Stimulated activated CD4-positive, alpha-beta T cell treated with anti-CD3 and anti-CD28 coated beads, Interleukin-15, amount 100 ng/mL, for 24 hours (primary cell): ENCODE measurements at regions not wholly inside any gene's neighbourhood (a gene's known extent, or its start where the extent isn't known, plus 50 kb on each side); places are given as distances from the start of the nearest gene placed in this dataset.
"Not testable (repeated sequence)": the region's sequence is repeated elsewhere in the genome, so short reads cannot be mapped to it uniquely, and the experiment has no call there.

Source experiments
- DNase-seq: peaks from one replicate; pipeline ENCODE4 v3.0.0-alpha.2; 2020

- no peak for DNase-seq
Measured at GRCh38 chr4:129751646-129752045, 655.7 kb downstream of the C4orf33 start.

- DNase-seq = no peak
Measured at GRCh38 chr4:129783596-129783995, 687.6 kb downstream of the C4orf33 start.

- no peak for DNase-seq
Measured at GRCh38 chr4:129788486-129788885, 692.5 kb downstream of the C4orf33 start.

- DNase-seq = no peak
Measured at GRCh38 chr4:129804461-129804981, 708.6 kb downstream of the C4orf33 start.

- DNase-seq = no peak
Measured at GRCh38 chr4:129806986-129807385, 711.0 kb downstream of the C4orf33 start.

GRCh38 chr4:129808242-129808641, 712.3 kb downstream of the C4orf33 start:
- DNase-seq = no peak

GRCh38 chr4:129821073-129821472, 725.1 kb downstream of the C4orf33 start:
- DNase-seq = no peak

- DNase-seq = no peak
Measured at GRCh38 chr4:129821963-129822362, 726.0 kb downstream of the C4orf33 start.

GRCh38 chr4:129822701-129823100, 726.7 kb downstream of the C4orf33 start:
- no peak for DNase-seq

GRCh38 chr4:129823105-129823504, 727.2 kb downstream of the C4orf33 start:
- no peak for DNase-seq

GRCh38 chr4:129829373-129829772, 733.4 kb downstream of the C4orf33 start:
- DNase-seq = no peak

- no peak for DNase-seq
Measured at GRCh38 chr4:129839687-129840086, 743.7 kb downstream of the C4orf33 start.

GRCh38 chr4:129842096-129842495, 746.1 kb downstream of the C4orf33 start:
- DNase-seq = no peak

GRCh38 chr4:129852434-129852833, 756.5 kb downstream of the C4orf33 start:
- no peak for DNase-seq

- DNase-seq = not testable (repeated sequence)
Measured at GRCh38 chr4:129853685-129854467, 757.9 kb downstream of the C4orf33 start.

- DNase-seq = no peak
Measured at GRCh38 chr4:129862461-129862860, 766.5 kb downstream of the C4orf33 start.

- DNase-seq = no peak
Measured at GRCh38 chr4:129863206-129863605, 767.3 kb downstream of the C4orf33 start.

- DNase-seq = no peak
Measured at GRCh38 chr4:129883996-129884395, 788.0 kb downstream of the C4orf33 start.

GRCh38 chr4:129897111-129897510, 801.2 kb downstream of the C4orf33 start:
- DNase-seq = no peak

- DNase-seq = no peak
Measured at GRCh38 chr4:129899849-129900248, 803.9 kb downstream of the C4orf33 start.

- no peak for DNase-seq
Measured at GRCh38 chr4:129900430-129900953, 804.5 kb downstream of the C4orf33 start.

- no peak for DNase-seq
Measured at GRCh38 chr4:129901205-129901604, 805.3 kb downstream of the C4orf33 start.

- DNase-seq = no peak
Measured at GRCh38 chr4:129903861-129904260, 807.9 kb downstream of the C4orf33 start.

GRCh38 chr4:129905256-129905655, 809.3 kb downstream of the C4orf33 start:
- DNase-seq = no peak

- no peak for DNase-seq
Measured at GRCh38 chr4:129908117-129908516, 812.2 kb downstream of the C4orf33 start.
